Medulla oblongata (tissue), 1 donor: ENCODE measurements at regions not wholly inside any gene's neighbourhood (a gene's known extent, or its start where the extent isn't known, plus 50 kb on each side); places are given as distances from the start of the nearest gene placed in this dataset.

Experiments
- DNase-seq: peaks from one replicate; pipeline ENCODE4 v3.0.0-alpha.2; 2015; ENCODE audit errors: extremely low spot score

DNA sequence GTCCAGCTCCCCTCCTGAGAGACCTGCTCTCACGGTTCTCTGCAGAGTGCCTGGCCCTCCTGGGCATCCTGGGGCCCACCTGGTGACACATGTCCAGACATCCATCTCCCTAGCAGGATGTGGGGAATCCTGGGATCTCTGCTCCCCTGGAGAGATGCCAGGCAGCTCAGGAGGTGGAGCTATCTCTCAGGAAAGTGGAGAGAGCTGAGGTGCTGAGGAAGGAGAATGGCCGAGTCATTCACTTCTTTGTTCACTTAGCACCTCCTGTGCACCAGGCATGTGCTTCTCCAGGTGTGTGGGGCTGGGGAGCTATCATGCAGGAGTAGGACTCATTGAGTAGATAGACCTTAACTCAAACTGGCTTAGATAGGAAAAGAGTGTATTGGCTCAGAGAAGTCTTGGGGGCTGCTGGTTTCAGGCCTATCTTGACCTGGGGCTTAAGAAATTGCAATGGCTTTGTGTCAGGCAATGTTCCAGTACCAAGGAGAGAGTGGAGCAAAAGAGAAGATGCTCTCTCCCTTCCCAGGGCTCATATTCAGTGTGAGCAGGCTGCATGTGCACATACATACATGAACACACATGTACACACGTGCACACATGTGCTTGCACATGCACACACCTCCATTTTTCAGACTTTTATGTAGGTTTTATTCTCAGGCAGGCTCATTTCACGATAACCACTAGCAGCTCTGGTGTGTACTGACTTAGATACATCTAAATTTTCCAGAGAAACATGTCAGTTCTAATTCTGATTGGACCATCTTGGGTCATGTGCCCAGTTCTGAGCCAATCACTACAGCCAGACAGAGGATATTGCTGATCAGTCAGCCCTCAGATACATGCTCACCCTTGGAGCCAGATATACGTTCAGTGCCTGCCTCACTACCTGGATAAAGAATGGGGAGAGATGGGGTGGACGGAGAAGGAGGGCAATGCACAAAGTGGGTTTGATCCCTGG is 437.6 kb downstream of the PTPRU start:
- no peak for DNase-seq

- no peak for DNase-seq
Measured at GRCh38 chr1:29673228-29673500, 436.8 kb downstream of the PTPRU start.

- DNase-seq, result no peak
Measured at GRCh38 chr1:29672416-29673227, 436.3 kb downstream of the PTPRU start.

DNA sequence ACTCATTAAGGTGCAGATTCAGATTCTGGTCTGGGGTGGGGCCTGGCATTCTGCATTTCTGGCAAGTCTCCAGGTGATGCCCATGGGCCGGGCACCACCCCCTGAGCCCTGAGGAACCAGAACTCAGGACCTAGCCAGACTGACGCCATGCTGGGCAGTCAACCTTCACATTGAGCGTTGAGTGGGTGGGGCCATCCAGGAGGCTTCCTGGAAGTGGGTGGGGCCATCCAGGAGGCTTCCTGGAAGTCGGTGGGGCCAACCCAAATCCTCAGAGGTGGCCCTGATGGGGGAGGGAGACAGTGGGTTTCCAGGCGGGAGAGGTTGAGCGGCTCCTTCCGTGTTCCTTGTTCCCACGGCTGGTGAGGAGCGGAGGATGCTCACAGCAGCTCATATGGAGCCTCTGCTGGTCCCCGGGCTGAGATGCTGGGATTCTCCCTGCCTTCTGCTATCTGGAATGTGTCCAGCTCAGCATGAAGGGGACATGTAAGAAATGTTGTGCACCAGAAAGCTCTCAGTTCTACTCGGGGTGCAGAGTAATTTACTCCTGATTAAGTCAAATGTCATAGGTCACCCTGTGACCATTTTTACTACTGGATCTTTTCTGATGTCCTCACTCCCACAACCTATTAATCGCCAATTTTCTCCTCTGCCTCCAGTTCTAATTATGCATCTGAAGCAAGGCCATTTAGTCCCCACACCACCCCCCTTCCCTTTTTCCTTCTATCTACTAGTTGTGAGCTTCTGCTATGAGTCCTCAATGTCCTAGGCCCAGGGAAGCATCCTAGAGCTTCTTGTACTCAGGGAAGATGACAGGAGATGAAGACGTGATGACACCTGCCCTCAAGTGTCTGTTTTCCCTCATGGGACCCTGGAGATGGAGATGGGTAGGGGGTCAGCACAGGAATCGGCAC is 435.4 kb downstream of the PTPRU start:
- no peak for DNase-seq

- DNase-seq, result no peak
Measured at GRCh38 chr1:29670752-29671151, 434.4 kb downstream of the PTPRU start.

DNA sequence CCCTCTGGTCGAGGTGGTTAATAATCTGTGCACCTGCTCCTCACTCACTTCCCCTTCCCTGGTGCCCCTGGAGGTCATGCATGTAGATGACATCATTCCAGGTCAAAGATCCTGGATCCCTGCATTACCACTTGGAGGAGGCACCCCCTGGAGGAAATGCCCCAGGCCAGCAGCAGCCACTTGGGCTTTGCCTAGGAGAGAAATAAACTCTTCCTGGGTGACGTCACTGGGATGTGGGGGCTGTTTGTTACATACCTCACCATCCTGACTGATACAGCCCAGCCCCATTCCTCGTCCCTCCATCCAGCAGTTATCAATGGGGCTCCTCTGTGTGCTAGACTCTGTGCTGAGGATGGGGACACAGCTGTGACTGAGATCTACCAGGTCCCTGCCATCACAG is 433.6 kb downstream of the PTPRU start:
- no peak for DNase-seq

DNA sequence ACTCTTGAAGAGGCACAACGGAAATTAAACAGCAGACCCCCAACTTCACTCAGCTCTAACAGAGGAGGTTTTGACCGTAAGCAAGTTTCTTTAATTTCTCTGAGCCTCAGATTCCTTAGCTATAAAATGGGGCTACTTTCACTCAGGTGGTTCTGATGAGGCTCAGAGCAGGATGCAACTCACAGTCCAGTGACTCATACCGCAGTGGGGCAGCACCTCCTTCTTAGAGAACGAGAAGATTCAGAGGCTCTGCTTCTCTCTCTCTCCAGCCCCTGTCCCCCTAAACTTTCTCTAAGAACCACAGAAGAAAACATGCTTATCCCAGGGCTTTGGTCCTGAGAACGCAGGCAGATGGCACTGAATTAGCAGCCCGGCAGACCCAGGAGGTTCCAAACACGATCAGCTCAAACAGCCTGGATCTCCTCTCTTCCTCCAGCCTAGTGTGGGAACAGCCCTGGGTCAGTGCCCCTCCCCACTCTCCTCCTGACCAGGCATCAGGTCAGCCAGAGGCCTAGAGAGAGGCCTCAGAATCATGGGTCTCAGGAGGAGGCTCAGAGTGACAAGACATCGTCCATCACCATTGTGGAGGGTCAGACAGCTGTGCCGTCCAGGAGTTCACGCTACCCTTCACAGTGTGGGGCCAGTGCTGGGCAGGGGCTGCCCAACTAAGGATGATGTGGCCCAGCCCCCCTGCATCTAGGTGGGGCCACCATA is 433.0 kb downstream of the PTPRU start:
- no peak for DNase-seq

GRCh38 chr1:29668551-29669157 is 432.3 kb downstream of the PTPRU start:
- DNase-seq, result no peak

DNA sequence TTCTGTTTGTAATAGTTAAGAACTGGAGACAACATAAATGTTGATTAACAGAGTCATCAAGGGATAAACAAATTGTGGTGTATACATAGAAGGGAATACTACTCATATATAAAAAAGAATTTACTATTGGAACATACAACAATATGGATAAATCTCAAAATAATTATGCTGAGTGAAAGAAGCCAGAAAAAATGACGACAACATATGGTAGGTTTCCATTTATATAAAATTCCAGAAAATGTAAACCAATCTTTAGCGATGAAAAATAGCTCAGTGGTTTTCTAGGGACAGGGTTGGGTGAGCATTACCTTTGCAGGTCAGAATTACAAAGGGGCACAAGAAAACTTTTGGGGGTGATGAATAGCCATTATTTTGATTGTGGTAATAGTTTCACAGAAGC is 431.6 kb downstream of the PTPRU start:
- DNase-seq, result no peak

GRCh38 chr1:29664711-29665110 is 428.4 kb downstream of the PTPRU start:
- no peak for DNase-seq

DNA sequence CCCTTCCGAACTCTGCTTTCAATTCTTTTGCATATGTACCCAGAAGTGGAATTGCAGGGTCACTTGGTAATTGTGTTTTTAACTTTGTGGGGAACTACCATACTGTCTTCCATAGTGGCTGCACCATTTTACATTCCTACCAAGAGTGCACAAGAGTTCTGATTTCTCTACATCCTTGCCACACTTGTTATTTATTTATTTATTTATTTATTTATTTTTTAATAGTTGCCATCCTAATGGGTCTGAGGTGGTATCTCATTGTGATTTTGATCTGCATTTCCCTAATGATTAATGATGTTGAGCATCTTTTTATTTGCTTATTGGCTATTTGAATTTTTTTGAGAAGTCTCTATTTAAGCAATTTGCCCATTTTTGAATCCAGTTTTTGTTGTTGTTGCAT is 422.4 kb downstream of the PTPRU start:
- no peak for DNase-seq

- DNase-seq, result no peak
Measured at GRCh38 chr1:29657816-29658215, 421.5 kb downstream of the PTPRU start.

DNA sequence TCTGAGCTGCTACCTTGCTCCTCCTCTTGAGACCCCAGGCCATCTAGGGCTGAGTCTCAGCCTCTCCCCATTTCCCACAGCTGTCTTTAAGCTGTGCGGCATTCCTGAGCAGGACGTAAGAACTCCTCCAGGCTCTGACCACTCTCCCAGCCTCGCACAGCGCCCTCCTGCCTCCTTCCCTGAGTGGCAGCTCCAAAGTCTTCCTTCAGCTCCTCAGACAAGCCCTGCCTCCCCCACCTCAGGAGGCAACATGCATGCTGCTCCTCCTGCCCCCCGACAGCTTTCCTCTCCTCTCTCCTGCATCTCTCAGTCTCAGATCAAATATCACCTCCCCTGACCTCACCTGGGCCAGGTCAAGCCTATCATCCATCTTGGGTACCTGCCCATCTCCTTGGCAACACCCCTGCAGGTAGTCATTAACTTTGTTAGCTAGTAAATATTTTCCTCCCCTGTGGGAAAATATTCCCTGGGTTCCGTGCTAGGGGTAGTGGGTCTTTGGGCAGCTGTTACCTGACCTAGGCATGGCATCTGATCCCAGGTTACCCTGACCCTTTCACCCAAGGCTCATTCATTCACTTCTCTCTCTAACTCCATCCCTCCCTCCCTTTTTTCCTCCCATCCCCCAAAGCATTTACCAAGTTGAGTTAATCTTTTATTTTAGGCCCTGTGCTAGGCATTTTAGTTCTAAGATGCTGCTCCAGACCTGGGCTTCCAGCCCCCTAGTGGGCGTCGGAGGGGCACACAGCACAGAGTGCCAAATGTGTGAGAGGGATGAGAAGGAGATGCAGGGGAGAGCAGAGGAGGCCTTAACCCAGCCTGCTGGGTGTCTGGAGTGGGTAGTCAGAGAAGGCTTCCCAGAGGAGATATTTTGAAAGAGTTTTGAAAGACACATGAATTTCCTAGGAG is 419.9 kb downstream of the PTPRU start:
- DNase-seq, result no peak

DNA sequence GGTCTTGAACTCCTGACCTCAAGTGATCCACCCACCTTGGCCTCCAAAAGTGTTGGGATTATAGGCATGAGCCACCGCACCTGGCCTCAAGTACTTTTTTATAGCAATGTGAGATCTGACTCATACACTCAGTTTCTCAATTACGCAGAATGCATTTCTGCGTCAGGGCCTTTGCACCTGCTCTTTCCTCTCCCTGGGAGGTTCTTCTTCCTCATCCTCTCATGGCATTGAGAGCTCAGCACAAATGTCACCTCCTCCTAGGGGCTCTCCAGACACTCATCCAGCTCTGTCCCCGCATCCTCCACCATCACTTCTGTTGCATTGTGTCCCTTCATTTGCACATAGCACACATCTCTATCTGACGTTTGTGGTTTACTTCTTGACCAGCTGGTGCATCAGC is 418.8 kb downstream of the PTPRU start:
- DNase-seq, result no peak

DNA sequence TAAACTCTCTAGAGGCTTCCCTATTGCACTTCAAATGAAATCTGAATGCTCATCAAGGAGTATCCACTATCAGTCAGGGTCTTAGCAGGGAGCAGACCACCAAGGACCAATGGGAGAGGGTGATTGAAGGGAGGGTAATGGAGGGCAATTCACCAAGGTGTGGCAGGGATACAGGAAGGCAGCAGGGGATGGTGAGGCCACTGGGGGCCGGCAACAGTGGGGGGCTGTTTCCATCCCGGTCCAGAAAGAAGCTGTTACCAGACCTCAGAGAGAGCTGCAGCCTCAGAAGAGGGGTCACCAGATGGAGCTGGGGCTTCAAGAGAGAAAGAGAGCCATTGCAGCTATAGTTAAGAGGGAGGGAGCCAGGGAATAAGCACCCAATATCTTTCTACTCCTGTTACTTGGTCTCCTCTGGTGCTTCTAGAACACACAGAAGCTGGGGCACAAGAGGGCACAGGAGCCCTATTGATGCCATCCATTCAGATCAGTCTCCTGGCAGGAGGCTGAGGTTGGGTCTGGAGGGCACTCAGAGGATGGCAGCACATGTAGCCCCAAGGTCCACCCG is 417.6 kb downstream of the PTPRU start:
- DNase-seq, result no peak

DNA sequence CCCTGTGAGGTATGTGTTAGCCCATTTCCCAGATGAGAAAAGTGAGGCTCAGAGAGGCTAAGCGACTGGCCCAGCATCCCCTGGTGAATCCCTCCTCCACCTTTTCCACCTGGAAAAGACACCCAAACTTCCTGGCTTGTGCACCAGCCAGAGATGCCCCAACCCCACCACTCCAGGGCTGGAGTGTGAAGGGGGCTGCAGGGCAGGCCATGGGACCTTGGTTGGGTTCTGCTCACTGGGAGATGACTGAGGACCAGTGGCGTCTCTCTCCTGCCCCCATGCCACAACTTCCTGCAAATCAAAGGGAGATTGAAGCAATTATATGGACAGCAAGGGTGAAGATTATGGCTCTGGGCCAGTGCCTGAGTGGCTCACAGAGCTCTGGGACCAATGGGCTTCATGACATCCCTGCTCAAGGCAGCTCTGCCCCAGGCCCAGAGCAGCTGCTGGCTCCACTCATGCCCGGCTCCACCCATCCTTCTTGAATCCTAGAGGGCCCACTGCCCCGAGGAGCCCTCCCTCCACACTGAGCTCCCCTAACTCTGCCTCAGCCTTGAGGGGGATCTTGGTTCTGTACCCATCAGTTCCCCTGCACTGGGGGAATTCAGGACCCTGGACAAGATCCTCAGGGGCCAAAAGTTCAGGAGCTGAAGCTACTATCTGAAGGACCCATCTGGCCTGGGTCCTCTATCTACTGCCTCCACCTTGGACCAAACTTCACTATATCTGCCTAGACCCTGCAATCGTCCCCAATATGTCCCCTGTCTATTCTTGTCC is 416.9 kb downstream of the PTPRU start:
- DNase-seq, result no peak

GRCh38 chr1:29651684-29652665 is 415.7 kb downstream of the PTPRU start:
- no peak for DNase-seq

DNA sequence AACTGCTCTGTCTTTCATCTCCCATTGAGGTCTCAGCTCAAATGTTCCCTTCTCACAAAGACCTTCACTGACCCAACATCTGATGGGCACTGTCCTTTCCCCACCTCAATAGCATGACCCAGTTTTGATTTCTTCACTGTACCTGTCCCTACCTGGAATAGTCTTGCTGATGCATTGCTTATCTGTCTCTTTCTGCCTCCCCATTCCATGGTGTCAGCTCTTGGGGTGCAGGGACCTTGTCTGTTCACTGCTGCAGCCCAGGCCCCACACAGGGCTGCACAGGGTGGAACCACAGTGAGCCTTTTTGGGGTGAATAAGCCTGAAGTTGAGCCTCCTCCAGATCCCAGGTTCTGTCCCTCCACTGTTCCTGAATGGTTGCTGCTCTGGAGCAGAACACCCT is 414.9 kb downstream of the PTPRU start:
- DNase-seq, result no peak
